HepG2 (cell line): ENCODE measurements at regions not wholly inside any gene's neighbourhood (a gene's known extent, or its start where the extent isn't known, plus 50 kb on each side); places are given as distances from the start of the nearest gene placed in this dataset.
A peak's percentile ranks its signal among the peaks of the same experiment; 100 is the strongest.

ENCODE experiments used
- ATAC-seq: fragments of 200-7000 bp; cut with Tn5 transposase; 3 replicates; pipeline ENCODE4 v1.9.1; 2020; ENCODE audit warnings: mild to moderate bottlenecking, moderate library complexity
- BruUV-seq: library from RNA; stranded (reverse); fragments of 400-500 nt; replicated peaks from 2 replicates; lab custom pipeline; 2021; lab: Mats Ljungman, UMichigan
- CTCF ChIA-PET: fragments of 300-600 bp; formaldehyde crosslinking; extraction: SDS; loops from one replicate; lab custom pipeline; 2021; ENCODE audit warnings: low total read pairs, inconsistent platforms, low intra/inter-chr PET ratio; lab: Yijun Ruan, JAX
- POLR2A ChIA-PET: fragments of 350-600 bp; sonication (Branson Sonifier 250); formaldehyde crosslinking; loops from one replicate; lab custom pipeline; 2020; ENCODE audit warnings: antibody characterized with exemption, inconsistent platforms; lab: Yijun Ruan, JAX
- DNase-seq: peaks from one replicate; pipeline ENCODE4 v3.0.0-alpha.2; 2015; ENCODE audit warnings: low spot score
- FAIRE-seq: peaks from 3 replicates; lab custom pipeline; 2011; peaks lifted over from hg19 to GRCh38; lab: Jason Lieb, UNC
- H2AFZ ChIP-seq: one replicate; pipeline ENCODE4 v1.6.1; 2011; ENCODE audit warnings: low read length, inconsistent platforms
- H3K27ac ChIP-seq: fragments of 300-600 bp; 3 replicates; pipeline ENCODE4 v1.8.0; 2011; ENCODE audit warnings: mixed run types, mild to moderate bottlenecking, mixed read lengths, low read length, inconsistent platforms; ENCODE audit not compliant: insufficient read depth; ENCODE audit errors: extremely low read length
- H3K27me3 ChIP-seq, 2 experiments: fragments of 200-600 bp in 1 of 2; 2 replicates in 1 of 2; 3 replicates in 1 of 2; pipeline versions ENCODE4 v1.6.0 to v1.8.0; 2011; ENCODE audit warnings: low read length in 2 of 2, mild to moderate bottlenecking in 2 of 2, moderate library complexity in 2 of 2, inconsistent platforms in 1 of 2; ENCODE audit not compliant: insufficient read depth in 2 of 2, control insufficient read depth in 1 of 2
- H3K36me3 ChIP-seq, 2 experiments: fragments of 200-600 bp in 1 of 2; replicated peaks in 1 of 2; 2 replicates in 1 of 2; 3 replicates in 1 of 2; pipeline versions ENCODE4 v1.5.1 to v1.8.0; 2011; ENCODE audit warnings: low read length in 2 of 2, inconsistent platforms in 1 of 2; ENCODE audit not compliant: insufficient read depth in 2 of 2, control insufficient read depth in 1 of 2
- H3K4me1 ChIP-seq: 2 replicates; pipeline ENCODE4 v1.5.1; 2012; ENCODE audit warnings: low read length, inconsistent platforms; ENCODE audit not compliant: insufficient read depth
- H3K4me2 ChIP-seq: 2 replicates; pipeline ENCODE4 v1.6.0; 2011; ENCODE audit warnings: low read depth, low read length, inconsistent platforms
- H3K4me3 ChIP-seq, 3 experiments: fragments of 200-600 bp in 1 of 3; sonication (generic), shearing (Covaris generic) in 1 of 3; replicated peaks in 1 of 3; 2 replicates each; pipeline ENCODE4 v1.5.1; 2011 to 2016; ENCODE audit warnings: low read length in 3 of 3, inconsistent platforms in 2 of 3, low read depth in 2 of 3, mild to moderate bottlenecking in 2 of 3, control low read depth in 1 of 3, mixed read lengths in 1 of 3; ENCODE audit not compliant: insufficient read depth in 1 of 3
- H3K79me2 ChIP-seq: one replicate; pipeline ENCODE4 v1.6.1; 2011; ENCODE audit warnings: low read length, inconsistent platforms; ENCODE audit not compliant: insufficient read depth
- H3K9ac ChIP-seq: 2 replicates; pipeline ENCODE4 v1.6.0; 2011; ENCODE audit warnings: mild to moderate bottlenecking, low read depth, low read length, inconsistent platforms; ENCODE audit not compliant: insufficient read depth
- H3K9me3 ChIP-seq: 2 replicates; pipeline ENCODE4 v1.5.1; 2012; ENCODE audit warnings: mild to moderate bottlenecking, low read length
- H4K20me1 ChIP-seq: 2 replicates; pipeline ENCODE4 v1.6.0; 2011; ENCODE audit warnings: inconsistent platforms, mild to moderate bottlenecking, low read length, moderate library complexity; ENCODE audit not compliant: insufficient read depth
- GATAD2A ChIP-seq: IDR thresholded peaks from 2 replicates; pipeline ENCODE4 v1.6.1; 2016
- JARID2 ChIP-seq: sonication (generic); formaldehyde crosslinking; IDR thresholded peaks from 2 replicates; pipeline ENCODE4 v1.8.1; 2023; ENCODE audit warnings: missing genetic modification reagents, inconsistent platforms; ENCODE audit not compliant: insufficient replicate concordance
- MAF1 ChIP-seq: sonication (generic); formaldehyde crosslinking; IDR thresholded peaks from 2 replicates; pipeline ENCODE4 v1.5.0; 2020; ENCODE audit warnings: missing genetic modification reagents, borderline replicate concordance
- MIER2 ChIP-seq: IDR thresholded peaks from 2 replicates; pipeline ENCODE4 v1.6.1; 2016; ENCODE audit warnings: missing biosample characterization, missing genetic modification reagents
- RCOR2 ChIP-seq: IDR thresholded peaks from 2 replicates; pipeline ENCODE4 v1.6.1; 2016; ENCODE audit warnings: missing biosample characterization, missing genetic modification reagents
- RELA ChIP-seq: sonication (generic); formaldehyde crosslinking; IDR thresholded peaks from 2 replicates; pipeline ENCODE4 v1.4.0; 2020; ENCODE audit warnings: missing genetic modification reagents
- SP4 ChIP-seq: sonication (generic); formaldehyde crosslinking; IDR thresholded peaks from 2 replicates; pipeline ENCODE4 v1.8.1; 2023; ENCODE audit warnings: mild to moderate bottlenecking, missing genetic modification reagents
- XRCC5 ChIP-seq: fragments of 200-400 bp; formaldehyde crosslinking; optimal IDR thresholded peaks from 2 replicates; pipeline ENCODE3; 2017; ENCODE audit warnings: mild to moderate bottlenecking, low read length
- YEATS4 ChIP-seq: sonication (generic); formaldehyde crosslinking; IDR thresholded peaks from 2 replicates; pipeline ENCODE4 v1.4.0; 2020; ENCODE audit warnings: missing genetic modification reagents, borderline replicate concordance
- ZFP82 ChIP-seq: sonication (generic); formaldehyde crosslinking; IDR thresholded peaks from 2 replicates; pipeline ENCODE4 v1.5.1; 2020; ENCODE audit warnings: mild to moderate bottlenecking, missing genetic modification reagents, borderline replicate concordance
- ZNF264 ChIP-seq: sonication (generic); formaldehyde crosslinking; IDR thresholded peaks from 2 replicates; pipeline ENCODE4 v1.4.0; 2020; ENCODE audit warnings: missing genetic modification reagents
- ZNF333 ChIP-seq: sonication (generic); formaldehyde crosslinking; IDR thresholded peaks from 2 replicates; pipeline ENCODE4 v1.4.0; 2020; ENCODE audit warnings: mild to moderate bottlenecking, missing genetic modification reagents, borderline replicate concordance
- ZNF549 ChIP-seq: sonication (generic); formaldehyde crosslinking; IDR thresholded peaks from 2 replicates; pipeline ENCODE4 v1.5.0; 2020; ENCODE audit warnings: missing genetic modification reagents
- ZNF777 ChIP-seq: sonication (generic); formaldehyde crosslinking; IDR thresholded peaks from 2 replicates; pipeline ENCODE4 v1.4.0; 2020; ENCODE audit warnings: missing genetic modification reagents
- WGBS: methylation state at CpG from one replicate; pipeline ENCODE4 v1.1.6; 2017; ENCODE audit warnings: low lambda C conversion rate; 5-methylcytosine and 5-hydroxymethylcytosine counted together
- in situ Hi-C: cut with HindIII; loops from 2 replicates; pipeline ENCODE4 v1.10.0; 2017; ENCODE audit warnings: low pct_unique_long_range_greater_than_20kb; ENCODE audit not compliant: extremely low pct_ligation_motif_present
- intact Hi-C: fragments of 100-400 bp; cut with micrococcal nuclease; formaldehyde crosslinking; loops from one replicate; pipeline ENCODE4 v1.10.0; 2022; ENCODE audit not compliant: unreplicated experiment
- TF ChIP-seq, protein P1 (sequence below), 2 experiments: IDR thresholded peaks; 2 replicates each; pipeline ENCODE4 v1.6.1; 2011 to 2012; ENCODE audit warnings: low read length in 2 of 2, borderline replicate concordance in 1 of 2, low read depth in 1 of 2, mild to moderate bottlenecking in 1 of 2, moderate library complexity in 1 of 2

DNA sequence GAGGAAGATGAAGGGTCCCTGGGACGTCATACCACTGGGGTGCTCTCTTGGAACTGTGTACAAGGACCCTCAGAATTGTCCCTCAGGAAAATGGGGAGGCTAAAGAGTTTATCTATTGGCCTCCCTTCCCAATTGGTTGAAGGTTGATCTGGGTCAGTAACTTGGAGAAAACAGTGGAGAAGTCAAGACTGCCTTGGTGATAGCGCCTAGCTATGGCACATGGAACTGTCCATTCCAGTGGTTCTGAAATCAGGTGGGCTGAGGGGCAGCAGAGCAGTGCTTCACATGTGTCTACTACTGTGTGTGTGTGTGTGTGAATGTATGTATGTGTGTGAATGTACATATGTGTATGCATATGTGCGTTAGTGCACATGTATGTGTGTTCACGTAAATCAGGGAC, 316.1 kb downstream of the AACS start:
- Histone ChIP-seq H3K4me3 (no peak overlapping the region), H3K4me1 (peaks cover 13% of the 10 kb centered on the region), H3K9me3 (no peaks in the 10 kb centered on the region), H3K9ac (no peak overlapping the region), H3K4me2 (no peak overlapping the region), H3K79me2 (no peaks in the 10 kb centered on the region), H2AFZ (no peak overlapping the region), H4K20me1 (no peaks in the 10 kb centered on the region), H3K27me3 (peaks cover 0 to 3% of the 10 kb centered on the region in 2 experiments; a peak in 1 of 5 replicates), H3K36me3 (no peaks in the 10 kb centered on the region), H3K27ac (no peak overlapping the region)
- FAIRE-seq (no peak), ATAC-seq (no peak), DNase-seq (no peak)
- in situ Hi-C loops, result no loop called here
- POLR2A ChIA-PET, result no interaction called here
- no TSS peak for BruUV-seq
- intact Hi-C loops, result no loop called here
- no peak for TF ChIP-seq RELA (CRISPR knock-in tag)
- TF ChIP-seq ZFP82 (CRISPR knock-in tag), result no peak
- no peak for TF ChIP-seq JARID2 (CRISPR knock-in tag)
- peak; percentile 94 for TF ChIP-seq MIER2
- TF ChIP-seq GATAD2A (CRISPR knock-in tag), result no peak
- TF ChIP-seq ZNF777 (CRISPR knock-in tag), result no peak
- TF ChIP-seq SP4 (CRISPR knock-in tag), result no peak
- no peak for TF ChIP-seq ZNF549 (CRISPR knock-in tag)
- no peak for TF ChIP-seq ZNF333
- no peak for TF ChIP-seq MAF1 (CRISPR knock-in tag)
- TF ChIP-seq YEATS4, result no peak
- no peak for TF ChIP-seq XRCC5
- TF ChIP-seq, protein P1, sequence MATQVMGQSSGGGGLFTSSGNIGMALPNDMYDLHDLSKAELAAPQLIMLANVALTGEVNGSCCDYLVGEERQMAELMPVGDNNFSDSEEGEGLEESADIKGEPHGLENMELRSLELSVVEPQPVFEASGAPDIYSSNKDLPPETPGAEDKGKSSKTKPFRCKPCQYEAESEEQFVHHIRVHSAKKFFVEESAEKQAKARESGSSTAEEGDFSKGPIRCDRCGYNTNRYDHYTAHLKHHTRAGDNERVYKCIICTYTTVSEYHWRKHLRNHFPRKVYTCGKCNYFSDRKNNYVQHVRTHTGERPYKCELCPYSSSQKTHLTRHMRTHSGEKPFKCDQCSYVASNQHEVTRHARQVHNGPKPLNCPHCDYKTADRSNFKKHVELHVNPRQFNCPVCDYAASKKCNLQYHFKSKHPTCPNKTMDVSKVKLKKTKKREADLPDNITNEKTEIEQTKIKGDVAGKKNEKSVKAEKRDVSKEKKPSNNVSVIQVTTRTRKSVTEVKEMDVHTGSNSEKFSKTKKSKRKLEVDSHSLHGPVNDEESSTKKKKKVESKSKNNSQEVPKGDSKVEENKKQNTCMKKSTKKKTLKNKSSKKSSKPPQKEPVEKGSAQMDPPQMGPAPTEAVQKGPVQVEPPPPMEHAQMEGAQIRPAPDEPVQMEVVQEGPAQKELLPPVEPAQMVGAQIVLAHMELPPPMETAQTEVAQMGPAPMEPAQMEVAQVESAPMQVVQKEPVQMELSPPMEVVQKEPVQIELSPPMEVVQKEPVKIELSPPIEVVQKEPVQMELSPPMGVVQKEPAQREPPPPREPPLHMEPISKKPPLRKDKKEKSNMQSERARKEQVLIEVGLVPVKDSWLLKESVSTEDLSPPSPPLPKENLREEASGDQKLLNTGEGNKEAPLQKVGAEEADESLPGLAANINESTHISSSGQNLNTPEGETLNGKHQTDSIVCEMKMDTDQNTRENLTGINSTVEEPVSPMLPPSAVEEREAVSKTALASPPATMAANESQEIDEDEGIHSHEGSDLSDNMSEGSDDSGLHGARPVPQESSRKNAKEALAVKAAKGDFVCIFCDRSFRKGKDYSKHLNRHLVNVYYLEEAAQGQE (IDR thresholded peaks at IDR 0.05; ENCODE audit: borderline replicate concordance in 1 of 2, low read depth in 1 of 2, low read length in 2 of 2), result peak; percentile 61 to 93
- TF ChIP-seq ZNF264 (CRISPR knock-in tag), result no peak
- TF ChIP-seq RCOR2 (CRISPR knock-in tag), result no peak
- CTCF ChIA-PET, result no interaction called here
- 37% methylated on average over 4 of the region's 4 CpGs for WGBS
